Mucosa of descending colon (tissue), 3 donors: ENCODE measurements at regions not wholly inside any gene's neighbourhood (a gene's known extent, or its start where the extent isn't known, plus 50 kb on each side); places are given as distances from the start of the nearest gene placed in this dataset.

Experiments used
- ATAC-seq: fragments of 200-7000 bp; cut with Tn5 transposase; one replicate; pipeline ENCODE4 v1.9.1; 2020; ENCODE audit warnings: mild to moderate bottlenecking, moderate library complexity
- DNase-seq, 3 donors: peaks; one replicate each; pipeline ENCODE4 v3.0.0-alpha.2; 2020
- H3K36me3 ChIP-seq: fragments of 200-600 bp; one replicate; pipeline ENCODE4 v1.8.0; 2021; ENCODE audit warnings: low read depth, mild to moderate bottlenecking
- H3K4me1 ChIP-seq: fragments of 200-600 bp; one replicate; pipeline ENCODE4 v1.8.0; 2021; ENCODE audit warnings: low read depth, mild to moderate bottlenecking
- H3K4me3 ChIP-seq: fragments of 200-600 bp; one replicate; pipeline ENCODE4 v1.8.0; 2021; ENCODE audit warnings: mild to moderate bottlenecking
- H3K9me3 ChIP-seq: fragments of 200-600 bp; one replicate; pipeline ENCODE4 v1.8.0; 2021; ENCODE audit warnings: mild to moderate bottlenecking
- intact Hi-C, 2 donors: fragments of 100-400 bp; cut with DNase I in 1 of 2; cut with micrococcal nuclease in 1 of 2; formaldehyde crosslinking; loops; one replicate each; pipeline versions ENCODE4 v1.11.0 to v1.11.1; 2022; cut with DNase I, micrococcal nuclease
- TF ChIP-seq, protein P1 (sequence below): fragments of 200-600 bp; IDR thresholded peaks from one replicate; pipeline ENCODE4 v1.8.0; 2022; ENCODE audit warnings: antibody characterized with exemption, mild to moderate bottlenecking
- donor health status: DM: no; HTN: no; CAD: no; lungs with moderate emphysema.
- donor health status: DM: no; HTN: no; CAD: no.
- donor health status: DM: no; HTN: yes; CAD: no.

DNA sequence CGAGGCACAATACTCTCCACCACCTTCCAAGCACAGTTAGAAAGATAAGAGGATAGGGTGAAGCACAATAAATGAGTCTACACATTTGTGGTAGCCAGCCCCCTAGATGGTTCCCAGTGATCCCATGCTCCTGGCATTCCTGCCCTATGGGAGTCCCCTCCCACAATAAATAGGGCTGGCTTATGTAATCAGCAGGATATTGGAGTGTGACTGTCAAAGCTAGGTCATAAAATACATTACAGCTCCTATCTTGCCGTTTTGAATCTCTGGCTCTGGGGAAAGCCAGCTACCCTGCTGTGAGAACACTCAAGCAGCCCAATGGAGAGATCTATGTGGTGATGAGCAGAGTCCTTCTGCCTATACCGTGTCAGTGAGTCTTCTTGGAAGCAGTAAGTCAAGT lies 198.7 kb upstream of the NOCT start:
- TF ChIP-seq, protein P1, sequence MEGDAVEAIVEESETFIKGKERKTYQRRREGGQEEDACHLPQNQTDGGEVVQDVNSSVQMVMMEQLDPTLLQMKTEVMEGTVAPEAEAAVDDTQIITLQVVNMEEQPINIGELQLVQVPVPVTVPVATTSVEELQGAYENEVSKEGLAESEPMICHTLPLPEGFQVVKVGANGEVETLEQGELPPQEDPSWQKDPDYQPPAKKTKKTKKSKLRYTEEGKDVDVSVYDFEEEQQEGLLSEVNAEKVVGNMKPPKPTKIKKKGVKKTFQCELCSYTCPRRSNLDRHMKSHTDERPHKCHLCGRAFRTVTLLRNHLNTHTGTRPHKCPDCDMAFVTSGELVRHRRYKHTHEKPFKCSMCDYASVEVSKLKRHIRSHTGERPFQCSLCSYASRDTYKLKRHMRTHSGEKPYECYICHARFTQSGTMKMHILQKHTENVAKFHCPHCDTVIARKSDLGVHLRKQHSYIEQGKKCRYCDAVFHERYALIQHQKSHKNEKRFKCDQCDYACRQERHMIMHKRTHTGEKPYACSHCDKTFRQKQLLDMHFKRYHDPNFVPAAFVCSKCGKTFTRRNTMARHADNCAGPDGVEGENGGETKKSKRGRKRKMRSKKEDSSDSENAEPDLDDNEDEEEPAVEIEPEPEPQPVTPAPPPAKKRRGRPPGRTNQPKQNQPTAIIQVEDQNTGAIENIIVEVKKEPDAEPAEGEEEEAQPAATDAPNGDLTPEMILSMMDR = no peak
- H3K4me1 ChIP-seq = no peaks in the 10 kb centered on the region
- intact Hi-C loops = no loop called here
- ATAC-seq (no peak), DNase-seq (no peak)
- no peak overlapping the region for H3K4me3 ChIP-seq
- H3K9me3 ChIP-seq = no peaks in the 10 kb centered on the region
- H3K36me3 ChIP-seq = no peaks in the 10 kb centered on the region

DNA sequence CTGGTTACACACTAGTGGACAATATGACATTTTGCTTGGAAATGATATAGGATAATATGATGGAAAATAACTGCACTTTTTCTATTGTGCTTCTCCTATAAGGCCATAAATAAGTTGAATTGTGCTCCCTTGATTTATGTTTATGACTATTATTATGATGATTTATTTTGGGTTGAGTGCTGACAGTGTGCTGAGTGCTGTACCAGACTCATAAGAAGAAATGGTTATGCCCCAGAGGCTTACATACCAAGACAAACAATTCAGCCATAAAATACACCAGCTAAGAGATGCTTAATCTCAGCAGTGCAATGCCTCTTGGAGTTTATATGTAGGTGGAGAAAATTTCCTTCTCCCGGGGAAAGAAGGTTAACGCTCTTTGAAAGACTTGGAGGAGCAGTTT lies 199.8 kb upstream of the NOCT start:
- ATAC-seq = no peak
- no peak for DNase-seq
- TF ChIP-seq, protein P1 = no peak
- Histone ChIP-seq H3K4me1 (no peaks in the 10 kb centered on the region), H3K4me3 (no peak overlapping the region), H3K36me3 (no peaks in the 10 kb centered on the region), H3K9me3 (no peaks in the 10 kb centered on the region)
- intact Hi-C loops = no loop called here

DNA sequence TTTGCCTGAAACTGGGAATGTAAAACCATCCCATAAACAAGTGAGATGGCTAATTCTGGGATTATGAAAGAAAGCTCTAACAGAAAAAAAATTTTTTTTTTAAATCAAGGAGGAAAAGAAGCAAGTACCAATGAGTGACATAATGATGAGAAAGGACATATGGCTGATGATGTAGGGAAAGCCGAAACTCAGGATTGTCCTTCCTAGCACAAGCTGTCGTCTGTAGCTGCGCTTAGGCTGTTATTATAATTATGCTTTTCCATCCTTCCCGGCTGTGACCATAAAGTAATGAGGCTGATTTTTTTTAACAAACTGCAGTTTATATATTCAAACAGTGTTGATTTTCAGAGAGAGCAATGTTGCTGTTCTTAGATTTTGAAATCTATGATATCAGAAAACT lies 209.8 kb upstream of the NOCT start:
- H3K36me3 ChIP-seq = no peaks in the 10 kb centered on the region
- H3K4me3 ChIP-seq = no peak overlapping the region
- H3K4me1 ChIP-seq = no peaks in the 10 kb centered on the region
- intact Hi-C loops = no loop called here
- H3K9me3 ChIP-seq = no peaks in the 10 kb centered on the region
- TF ChIP-seq, protein P1 = no peak
- no peak for DNase-seq
- ATAC-seq = no peak

DNA sequence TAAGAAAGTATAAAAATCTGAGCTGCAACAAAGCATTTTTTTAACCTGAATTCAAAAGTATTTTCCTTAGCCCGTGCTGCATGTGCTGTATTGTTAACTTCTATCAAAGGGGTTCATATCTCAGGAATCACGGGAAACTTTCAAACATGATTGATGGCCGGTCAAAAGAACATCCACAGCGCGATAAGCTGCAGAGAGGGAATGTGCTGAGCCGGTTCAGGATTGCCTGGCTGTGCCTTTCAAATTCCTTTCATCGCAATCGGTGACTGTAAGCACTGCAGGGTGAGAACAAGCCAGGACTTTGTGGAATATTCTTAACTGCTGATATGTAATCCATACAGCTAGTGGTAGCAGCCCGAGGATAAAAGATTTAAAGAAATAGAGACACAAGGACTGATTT lies 210.9 kb upstream of the NOCT start:
- ATAC-seq (no peak), DNase-seq (no peak)
- no peaks in the 10 kb centered on the region for H3K36me3 ChIP-seq
- H3K4me3 ChIP-seq = no peak overlapping the region
- intact Hi-C loops = no loop called here
- no peaks in the 10 kb centered on the region for H3K9me3 ChIP-seq
- H3K4me1 ChIP-seq = no peaks in the 10 kb centered on the region
- TF ChIP-seq, protein P1 = no peak

DNA sequence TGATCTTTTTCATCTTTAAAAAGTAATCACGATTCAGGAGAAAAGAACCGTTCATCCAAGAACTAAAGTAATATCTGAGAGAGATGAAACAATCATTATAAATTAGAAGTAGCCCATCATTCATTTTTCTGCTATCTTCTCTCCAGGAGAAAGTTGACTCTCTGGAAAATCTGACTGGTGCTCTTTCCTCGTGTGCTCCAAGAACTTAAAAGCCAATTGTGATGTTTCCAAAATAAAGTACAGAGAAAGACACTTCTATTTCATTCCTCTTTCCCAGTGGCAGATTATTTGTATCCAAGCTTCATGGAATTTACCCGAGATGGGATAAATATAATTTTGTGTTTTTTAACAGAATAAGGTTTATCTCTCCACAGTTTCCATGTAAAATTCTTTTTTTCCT lies 212.5 kb upstream of the NOCT start:
- no peaks in the 10 kb centered on the region for H3K9me3 ChIP-seq
- no peak for ATAC-seq
- no peak overlapping the region for H3K4me3 ChIP-seq
- no peaks in the 10 kb centered on the region for H3K36me3 ChIP-seq
- no peaks in the 10 kb centered on the region for H3K4me1 ChIP-seq
- TF ChIP-seq, protein P1 = no peak
- intact Hi-C loops = no loop called here
- no peak for DNase-seq

DNA sequence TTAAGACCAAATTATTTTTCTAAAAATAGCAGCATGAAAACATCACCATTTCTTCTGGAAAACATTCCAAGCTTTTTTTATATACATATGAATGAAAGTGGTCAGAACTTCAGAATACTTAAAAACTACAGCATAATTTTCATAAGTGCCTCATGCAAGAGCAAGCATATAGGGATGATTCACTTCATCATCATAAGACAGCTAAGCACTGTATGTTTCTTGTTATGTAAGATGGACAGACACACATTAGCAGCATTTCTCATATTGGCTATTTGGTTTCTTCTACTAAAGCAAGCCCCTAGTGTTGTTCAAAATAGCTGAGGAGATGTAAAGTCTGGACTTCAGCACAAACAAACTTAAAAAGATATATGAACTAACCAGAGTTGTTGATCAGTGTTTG lies 213.1 kb upstream of the NOCT start:
- TF ChIP-seq, protein P1 = no peak
- intact Hi-C loops = no loop called here
- Histone ChIP-seq H3K9me3 (no peaks in the 10 kb centered on the region), H3K36me3 (no peaks in the 10 kb centered on the region), H3K4me3 (no peak overlapping the region), H3K4me1 (no peaks in the 10 kb centered on the region)
- DNase-seq (no peak), ATAC-seq (no peak)
